NCI-H2081 treated with DMSO at 0.1 percent for 48 hours (cell line): ENCODE measurements at regions not wholly inside any gene's neighbourhood (a gene's known extent, or its start where the extent isn't known, plus 50 kb on each side); places are given as distances from the start of the nearest gene placed in this dataset.
"Not testable (repeated sequence)": the region's sequence is repeated elsewhere in the genome, so short reads cannot be mapped to it uniquely, and the experiment has no call there.

Experiments
- DNase-seq: peaks from one replicate; lab custom pipeline; 2025; lab: John Stamatoyannopoulos, UW

DNA sequence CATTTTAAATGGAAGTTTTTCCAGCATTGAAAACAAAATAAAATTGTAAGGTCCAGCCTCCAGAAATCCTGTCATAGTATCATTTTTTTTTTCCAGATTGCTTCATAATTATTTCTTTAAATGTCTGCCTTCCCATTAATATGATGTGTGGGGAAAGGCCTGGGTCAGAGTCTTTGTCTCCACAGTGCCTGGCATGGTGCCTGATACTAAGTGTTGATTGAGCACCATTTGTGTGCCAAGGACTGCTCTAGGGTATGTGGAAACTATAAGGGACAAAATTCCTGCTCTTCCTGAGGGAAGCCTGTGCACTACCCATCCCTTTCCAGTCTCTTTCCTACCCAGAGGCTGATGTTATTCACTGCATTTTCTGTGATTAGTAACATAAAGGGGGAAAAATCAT lies 53.1 kb upstream of the BEND4 start:
- DNase-seq, result no peak

DNA sequence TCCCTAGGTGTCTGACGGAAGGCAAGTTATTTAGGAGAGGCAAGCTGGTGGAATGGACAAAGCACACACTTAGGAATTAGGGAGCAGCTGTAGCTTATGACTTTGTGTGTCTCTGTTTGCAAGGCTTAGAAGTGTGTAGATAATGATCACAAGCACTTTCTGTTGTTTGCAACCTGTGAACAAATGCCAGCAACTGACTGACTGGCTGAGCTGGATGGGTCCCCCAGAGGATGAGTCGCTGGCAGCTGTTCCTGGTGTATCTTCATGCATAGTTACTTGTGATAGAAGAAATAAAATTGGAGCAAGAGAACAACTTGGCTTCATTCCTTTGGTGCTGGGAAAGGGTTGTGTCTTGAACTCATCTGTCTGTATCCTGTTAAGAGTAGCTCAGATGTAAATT lies 64.2 kb upstream of the BEND4 start:
- no peak for DNase-seq

DNA sequence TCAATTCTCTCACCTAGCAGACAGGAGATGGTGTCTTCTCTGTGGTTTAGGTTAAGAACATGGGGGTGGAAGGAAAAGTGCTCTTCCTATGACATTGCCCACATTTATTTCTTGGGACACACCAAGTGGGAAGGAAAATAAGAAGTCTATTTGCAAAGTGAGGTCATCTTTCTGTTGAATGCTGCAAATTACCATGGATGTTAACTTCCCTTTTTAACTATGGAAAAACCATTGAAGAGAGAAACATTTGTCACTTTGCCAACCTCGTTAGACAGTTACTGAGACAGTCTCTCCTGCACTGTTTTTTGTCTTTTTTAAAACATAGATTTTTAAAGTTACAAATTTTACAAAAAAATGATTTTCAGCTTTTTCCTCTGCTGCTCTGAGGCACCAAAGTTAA lies 72.8 kb upstream of the BEND4 start:
- no peak for DNase-seq

- DNase-seq, result no peak
Measured at GRCh38 chr4:42234817-42235216, 82.4 kb upstream of the BEND4 start.

DNA sequence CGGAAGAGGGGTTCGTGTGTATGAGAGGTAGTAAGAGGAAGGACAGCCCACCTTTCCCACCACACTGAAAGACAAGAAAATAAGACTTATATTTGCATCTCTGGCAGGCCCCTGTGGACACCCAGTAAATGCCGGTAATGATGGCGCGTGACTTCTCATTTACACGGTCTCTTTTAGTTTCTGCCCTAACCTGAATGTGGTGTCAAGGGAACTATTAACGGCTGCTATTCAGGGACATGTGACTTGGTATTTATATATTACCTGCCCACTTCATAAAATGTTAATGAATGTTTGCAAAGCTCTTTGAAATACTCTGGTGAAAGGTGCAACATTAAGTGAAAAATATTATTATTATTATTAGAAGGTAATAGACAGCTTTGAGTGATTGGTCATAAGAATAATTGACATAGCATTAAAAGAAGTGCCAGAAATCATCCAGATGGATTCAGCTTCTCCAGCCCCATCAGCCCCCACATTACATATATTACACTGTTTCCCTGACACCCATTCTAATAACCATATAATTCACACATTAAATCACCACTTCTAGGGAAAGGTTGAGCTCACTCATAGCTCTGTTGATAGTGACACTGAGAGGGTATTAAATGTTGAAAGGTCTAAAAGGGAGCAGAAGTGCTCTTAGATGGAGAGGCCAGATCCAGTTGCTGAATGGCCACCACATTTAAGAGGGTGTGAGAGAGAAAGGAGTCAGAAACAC lies 83.0 kb upstream of the BEND4 start:
- DNase-seq, result no peak

GRCh38 chr4:42237010-42237409 lies 84.6 kb upstream of the BEND4 start:
- DNase-seq, result no peak

GRCh38 chr4:42237451-42237850 lies 85.0 kb upstream of the BEND4 start:
- DNase-seq, result no peak

DNA sequence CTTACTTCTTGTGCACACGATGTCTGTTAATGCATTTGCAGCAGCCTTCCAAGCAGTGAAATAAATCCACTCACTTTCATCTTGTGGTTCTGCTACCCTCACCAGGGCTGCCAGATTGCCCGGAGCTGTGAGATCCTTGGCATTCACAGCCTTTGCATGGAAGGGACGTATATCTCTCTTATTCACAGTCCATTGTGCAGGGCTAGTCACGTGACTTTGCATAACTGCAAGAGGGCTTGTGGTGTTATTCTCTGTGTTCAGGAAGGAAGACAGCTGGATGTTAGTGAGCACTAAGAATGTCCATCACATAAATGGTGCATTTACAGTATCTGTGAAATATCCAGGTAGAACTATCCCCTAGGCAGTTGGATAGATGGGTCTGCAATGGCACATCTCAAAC lies 96.5 kb upstream of the BEND4 start:
- no peak for DNase-seq

GRCh38 chr4:42252315-42252714 lies 99.9 kb upstream of the BEND4 start:
- DNase-seq, result no peak

DNA sequence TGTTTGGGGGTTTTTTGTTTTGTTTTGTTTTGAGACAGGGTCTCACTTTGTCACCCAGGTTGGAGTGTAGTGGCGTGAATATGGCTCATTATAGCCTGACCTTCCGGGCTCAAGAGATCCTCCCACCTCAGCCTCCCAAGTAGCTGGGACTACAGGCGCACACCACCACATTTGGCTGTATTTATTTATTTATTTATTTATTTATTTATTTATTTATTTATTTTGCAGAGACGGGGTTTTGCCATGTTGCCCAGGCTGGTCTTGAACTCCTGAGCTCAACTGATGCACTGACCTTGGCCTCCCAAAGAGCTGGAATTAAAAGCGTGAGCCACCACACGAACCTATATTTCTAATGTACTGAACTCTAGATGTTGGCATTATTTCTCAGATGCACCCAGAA lies 105.2 kb upstream of the BEND4 start:
- DNase-seq, result not testable (repeated sequence)

GRCh38 chr4:42262701-42263490 lies 110.4 kb upstream of the BEND4 start:
- DNase-seq, result no peak

DNA sequence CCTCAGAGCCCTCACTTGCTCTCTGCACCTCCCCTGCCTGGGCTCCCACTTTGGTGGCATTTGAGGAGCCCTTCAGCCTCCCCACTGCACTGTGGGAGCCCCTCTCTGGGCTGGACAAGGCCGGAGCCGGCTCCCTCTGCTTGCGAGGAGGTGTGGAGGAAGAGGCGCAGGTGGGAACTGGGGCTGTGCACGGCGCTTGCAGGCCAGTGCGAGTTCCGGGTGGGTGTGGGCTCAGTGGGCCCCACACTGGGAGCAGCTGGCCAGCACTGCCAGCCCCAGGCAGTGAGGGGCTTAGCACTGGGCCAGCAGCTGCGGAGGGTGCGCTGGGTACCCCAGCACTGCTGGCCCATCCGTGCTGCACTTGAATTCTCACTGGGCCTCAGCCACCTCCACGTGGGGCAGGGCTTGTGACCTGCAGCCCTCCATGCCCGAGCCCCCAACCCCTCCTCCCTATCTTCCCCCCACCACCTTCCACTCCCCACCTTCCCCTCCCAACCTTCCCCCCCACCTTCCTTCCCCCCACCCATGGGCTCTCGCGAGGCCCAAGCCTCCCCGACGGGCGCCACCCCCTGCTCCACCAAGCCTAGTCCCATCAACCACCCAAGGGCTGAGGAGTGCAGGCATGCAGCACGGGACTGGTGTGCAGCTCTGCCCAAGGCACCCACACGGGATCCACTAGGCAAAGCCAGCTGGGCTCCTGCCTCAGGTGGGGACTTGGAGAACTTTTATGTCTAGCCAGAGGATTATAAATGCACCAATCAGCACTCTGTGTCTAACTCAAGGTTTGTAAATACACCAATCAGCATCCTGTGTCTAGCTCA lies 113.5 kb upstream of the BEND4 start:
- no peak for DNase-seq

DNA sequence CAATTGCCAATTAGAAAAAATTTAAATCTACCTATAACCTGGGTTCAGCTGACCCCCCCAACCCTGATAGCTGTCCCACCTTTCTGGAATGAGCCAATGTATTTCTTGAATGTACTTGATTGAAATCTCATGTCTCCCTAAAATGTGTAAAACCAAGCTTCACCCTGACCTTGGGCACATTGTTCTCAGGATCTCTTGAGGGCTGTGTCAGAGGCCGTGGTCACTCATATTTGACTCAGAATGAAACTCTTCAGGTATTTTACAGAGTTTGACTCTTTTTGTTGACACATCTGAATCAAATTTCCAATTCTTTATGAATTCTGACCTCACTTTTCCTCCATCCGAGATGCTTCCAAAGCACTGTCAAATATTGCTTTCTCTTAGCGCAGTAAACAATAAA lies 115.3 kb upstream of the BEND4 start:
- no peak for DNase-seq

GRCh38 chr4:42268824-42269223 lies 116.4 kb upstream of the BEND4 start:
- DNase-seq, result no peak

DNA sequence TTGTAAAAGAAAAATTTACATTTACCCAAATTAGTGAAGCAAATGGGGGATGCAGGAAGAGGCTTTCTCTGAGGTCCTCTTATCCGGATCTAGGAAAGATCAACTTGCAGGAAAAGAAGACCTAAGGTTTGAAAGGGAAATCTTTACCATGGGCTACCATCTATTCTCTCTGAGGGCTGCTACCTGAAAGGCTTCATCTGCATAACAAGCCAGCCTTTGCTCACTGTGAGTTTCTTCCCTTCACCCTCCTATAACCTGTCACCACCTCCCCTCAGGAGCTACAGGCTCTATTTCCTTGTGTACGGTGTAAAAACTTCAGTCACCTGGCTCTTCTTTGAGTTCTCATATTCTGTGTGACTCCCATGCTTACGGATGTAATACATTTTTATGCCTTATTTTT lies 118.6 kb upstream of the BEND4 start:
- DNase-seq, result no peak

- no peak for DNase-seq
Measured at GRCh38 chr4:42277291-42277690, 120.0 kb upstream of the SHISA3 start.

DNA sequence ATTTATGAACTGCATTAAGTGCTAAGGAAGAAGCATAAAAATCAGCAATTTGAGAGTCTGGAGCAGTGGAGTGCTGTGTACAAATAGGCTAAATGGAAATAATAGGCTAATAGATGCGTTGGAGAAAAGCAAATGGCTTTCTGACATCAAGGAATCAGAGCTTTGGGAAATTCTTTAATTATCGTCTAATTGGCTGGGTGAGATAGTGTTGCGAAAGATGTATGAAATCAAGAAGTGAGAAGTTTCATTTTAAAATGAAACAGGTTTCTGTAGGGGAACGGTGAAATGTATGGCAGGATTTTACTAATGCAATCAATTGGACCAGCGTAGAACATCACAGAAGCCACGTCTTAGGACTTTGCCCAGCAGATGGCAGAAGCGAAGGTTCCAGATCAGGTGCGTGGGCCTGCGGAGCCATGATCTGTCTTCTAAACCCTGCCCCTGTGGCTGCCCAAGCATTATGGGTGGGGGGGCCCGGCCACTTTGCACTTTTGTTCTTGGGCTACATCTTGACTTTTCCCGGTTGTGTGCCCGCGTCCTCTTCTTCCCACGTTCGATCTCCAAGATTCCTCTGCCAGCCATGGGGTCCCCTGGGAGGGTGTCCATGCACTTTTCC lies 118.5 kb upstream of the SHISA3 start:
- no peak for DNase-seq

- DNase-seq, result no peak
Measured at GRCh38 chr4:42280327-42281095, 116.8 kb upstream of the SHISA3 start.

GRCh38 chr4:42281324-42282020 lies 115.8 kb upstream of the SHISA3 start:
- DNase-seq, result no peak

- peak; percentile 55 for DNase-seq
Measured at GRCh38 chr4:42282081-42282901, 115.0 kb upstream of the SHISA3 start.
